T-helper 1 cell treated with Interleukin-12 subunit alpha and Interleukin-12 subunit beta and Interleukin-4 antibody, amounts not matched to agents 30 ng/mL and 1 ng/mL, for 36 hours (primary cell): ENCODE measurements at regions not wholly inside any gene's neighbourhood (a gene's known extent, or its start where the extent isn't known, plus 50 kb on each side); places are given as distances from the start of the nearest gene placed in this dataset.

ENCODE experiments used
- intact Hi-C: fragments of 100-400 bp; cut with micrococcal nuclease; formaldehyde crosslinking; loops from one replicate; pipeline ENCODE4 v1.15.1; 2024

DNA sequence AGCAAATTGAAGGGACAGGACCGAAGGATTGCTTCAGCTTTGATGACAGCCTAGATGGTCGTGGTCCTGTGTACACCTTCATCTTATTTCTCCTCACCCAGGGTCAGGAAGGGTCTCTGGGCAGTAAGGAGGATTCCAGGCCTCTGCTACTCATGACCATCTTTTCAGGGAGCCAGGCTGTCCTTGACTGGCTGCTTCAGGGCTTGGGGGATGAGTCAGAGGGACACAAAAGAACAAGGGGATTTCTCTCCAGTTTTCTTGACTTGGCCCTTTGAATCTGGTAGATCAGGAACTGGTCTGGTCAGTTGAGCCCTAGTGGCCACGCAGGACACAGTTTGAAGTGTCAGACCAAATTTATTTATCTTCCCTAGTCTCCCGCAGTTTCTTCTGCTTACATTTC, 402.1 kb upstream of the CHD6 start:
- intact Hi-C loops = no loop called here

DNA sequence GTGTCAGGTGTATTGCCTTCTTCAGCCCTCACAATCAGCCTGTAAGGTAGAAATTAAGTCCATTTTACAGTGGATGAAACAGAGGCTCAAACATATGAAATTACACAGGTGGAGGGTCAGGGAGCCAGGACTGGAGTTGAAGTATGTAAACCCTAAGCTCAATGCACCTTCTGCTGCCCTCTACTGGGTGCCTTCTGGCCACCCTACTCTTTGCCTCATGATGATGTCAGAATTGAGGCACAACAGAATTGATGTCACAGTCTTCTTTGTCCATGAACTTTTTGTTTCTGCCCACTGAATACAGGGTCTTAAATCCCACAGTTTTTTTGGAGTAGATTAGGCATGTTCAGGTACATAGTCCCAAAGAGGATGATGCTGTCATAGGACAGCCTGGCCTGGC, 400.8 kb upstream of the CHD6 start:
- intact Hi-C loops = no loop called here

DNA sequence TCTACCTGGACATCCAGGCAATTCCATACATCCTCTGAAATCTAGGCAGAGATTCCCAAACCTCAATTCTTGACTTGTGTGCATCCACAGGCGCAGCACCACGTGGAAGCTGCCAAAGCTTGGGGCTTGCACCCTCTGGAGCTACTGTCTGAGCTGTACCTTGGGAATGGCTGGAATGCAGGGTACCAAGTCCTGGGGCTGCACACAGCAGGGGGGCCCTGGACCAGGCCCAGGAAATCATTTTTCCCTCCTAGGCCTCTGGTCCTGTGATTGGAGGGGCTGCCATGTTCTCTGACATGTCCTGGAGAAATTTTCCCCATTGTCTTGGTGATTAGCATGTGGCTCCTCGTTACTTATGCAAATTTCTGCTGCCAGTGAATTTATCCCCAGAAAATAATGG, 391.9 kb upstream of the CHD6 start:
- intact Hi-C loops = no loop called here

DNA sequence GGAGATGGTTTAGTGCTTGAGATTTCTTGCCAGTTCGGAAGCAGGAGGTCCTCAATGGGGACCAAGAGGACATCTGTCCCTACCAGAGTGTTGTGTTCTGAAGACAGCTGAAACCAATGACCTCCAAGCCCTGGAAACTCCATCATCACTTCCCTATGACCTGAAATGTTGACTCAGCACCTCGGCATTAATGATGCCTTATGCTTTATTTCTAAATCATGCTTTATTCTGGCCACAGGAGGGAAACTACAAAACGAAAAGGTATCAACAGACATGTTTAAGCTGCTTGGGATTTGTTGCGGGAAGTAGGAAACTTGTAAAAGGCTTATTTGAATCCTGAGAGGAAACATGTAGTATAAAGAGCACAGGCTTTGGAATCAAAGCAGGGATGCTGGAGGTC, 389.1 kb upstream of the CHD6 start:
- intact Hi-C loops = no loop called here

DNA sequence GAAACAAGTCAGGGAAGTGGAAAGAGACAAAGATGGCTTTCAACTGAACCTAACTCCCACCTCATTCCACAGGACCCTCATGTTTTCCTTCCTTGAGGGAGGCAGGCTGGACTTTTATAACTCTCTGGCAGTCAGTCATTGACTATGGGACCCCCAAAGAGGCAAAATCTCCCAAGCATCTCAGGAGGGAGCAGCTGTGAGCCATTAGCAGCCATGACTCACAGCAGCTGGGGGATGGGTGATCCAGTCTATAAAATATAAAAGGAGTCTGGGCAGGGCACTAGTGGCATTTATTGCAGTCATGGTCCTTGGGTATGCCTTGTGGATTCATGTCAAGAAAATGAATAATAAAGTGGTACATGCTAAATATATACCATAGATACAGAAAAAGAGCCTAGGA, 387.0 kb upstream of the CHD6 start:
- intact Hi-C loops = no loop called here

DNA sequence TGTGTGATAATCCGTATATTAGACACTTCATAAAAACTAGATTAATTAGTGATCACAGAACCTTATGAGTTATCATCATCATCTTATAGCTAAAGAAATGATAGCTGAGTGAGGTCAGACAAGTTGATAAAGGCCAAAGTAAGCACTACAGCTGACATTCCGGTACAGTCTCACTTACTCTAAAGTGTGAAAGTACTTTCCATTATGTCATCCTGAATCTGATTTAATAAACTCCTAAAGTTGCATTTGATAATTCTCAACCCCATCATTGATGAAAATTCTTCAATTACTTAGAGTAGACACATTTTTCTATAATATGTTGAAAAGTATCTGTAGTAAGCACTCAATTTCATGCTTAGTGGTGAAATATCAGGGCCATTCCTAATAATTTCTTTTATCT, 385.2 kb upstream of the CHD6 start:
- intact Hi-C loops = no loop called here

DNA sequence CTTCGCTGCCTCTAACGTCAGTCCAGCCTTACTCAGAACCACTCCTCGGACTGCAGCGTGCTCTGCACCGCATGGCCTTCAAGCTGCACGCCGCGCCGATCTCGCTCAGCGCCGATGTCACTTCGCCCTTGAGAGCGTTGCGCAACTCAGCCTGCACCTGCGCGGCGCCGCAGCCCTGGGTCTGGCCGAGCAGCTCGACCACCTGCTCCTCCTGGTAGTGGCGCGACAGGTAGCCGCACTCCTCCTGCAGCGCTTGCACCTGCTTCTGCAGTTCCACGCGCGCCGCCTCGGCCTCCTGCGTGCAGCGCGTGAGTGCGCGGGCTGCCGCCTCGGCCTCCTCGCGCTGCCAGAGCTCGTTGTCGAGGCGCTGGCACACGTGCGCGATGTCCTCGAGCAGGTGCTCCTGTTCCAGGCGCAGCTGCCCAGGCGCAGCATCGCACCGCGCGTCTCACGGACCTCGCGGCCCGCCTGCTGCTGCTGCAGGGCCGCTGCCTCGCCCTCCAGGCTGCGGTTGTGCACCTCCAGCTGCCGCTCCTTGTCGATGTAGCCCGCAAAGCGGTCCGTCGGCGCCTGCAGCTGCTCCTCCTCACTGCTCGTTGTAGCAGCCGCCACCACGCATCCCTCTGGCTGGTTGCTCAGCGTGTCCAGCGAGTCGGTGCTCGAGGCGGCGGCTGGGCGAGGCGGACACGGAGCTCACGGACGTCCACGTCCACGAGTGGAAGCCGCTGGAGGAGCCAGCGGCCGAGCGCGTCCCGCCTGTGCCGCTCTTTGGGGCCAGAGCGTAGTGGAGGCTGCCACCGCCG, 380.6 kb upstream of the CHD6 start:
- intact Hi-C loops = no loop called here

DNA sequence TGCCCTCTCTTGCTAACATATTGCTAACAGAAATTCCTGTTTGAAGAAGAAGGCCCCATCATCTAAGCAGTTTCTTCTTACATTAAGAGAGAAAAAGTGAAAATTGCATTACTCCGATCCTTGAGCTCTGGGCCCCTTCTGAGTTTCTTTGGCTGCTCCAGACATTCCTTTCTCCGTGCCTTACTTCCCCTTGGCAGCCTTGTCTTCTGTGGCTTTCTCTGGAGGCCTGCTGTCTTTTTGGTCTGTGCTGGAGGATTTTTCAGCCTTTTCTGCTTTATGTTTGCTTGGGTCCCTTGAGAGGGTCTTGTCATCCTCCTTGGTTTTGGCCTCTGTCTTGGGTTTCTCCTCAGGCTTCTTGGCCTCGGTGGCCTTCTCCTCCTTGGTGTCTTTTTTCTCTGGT, 378.8 kb upstream of the CHD6 start:
- intact Hi-C loops = no loop called here

DNA sequence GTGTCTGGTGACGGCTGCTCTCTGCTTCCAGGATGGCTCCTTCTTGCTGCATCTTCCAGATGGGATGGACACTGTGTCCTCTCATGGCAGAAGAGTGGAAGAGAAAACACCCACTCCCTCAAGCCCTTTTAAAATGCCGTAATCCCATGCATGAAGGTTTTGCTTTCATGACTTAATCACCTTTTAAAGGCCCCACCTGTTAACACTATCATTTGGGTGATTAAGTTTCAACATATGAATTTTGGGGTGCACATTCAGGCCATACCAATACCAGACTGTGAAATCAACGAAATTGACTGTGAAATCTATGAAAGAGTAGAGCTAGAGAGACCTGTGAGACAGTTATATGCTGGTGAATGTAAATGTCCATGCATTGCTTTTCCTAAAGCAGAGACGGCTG, 374.3 kb upstream of the CHD6 start:
- intact Hi-C loops = no loop called here

DNA sequence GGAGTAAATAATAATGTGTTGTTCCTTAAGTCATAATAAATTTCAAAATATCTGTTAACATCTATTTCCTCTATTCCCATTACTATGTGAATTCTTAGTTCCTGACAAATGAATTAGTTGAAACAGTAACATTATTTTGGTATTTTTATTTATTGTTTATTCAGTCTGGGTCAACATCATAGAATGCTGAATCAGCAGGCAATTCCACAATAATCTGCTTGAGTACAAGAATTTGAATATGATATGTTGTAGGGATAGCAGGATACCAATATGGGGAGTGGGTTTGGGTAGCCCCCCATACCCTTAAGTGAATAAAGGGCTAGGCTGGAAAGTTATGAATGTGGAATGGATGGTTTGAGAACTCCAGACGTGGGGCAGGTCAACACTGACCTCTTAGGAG, 373.2 kb upstream of the CHD6 start:
- intact Hi-C loops = no loop called here

DNA sequence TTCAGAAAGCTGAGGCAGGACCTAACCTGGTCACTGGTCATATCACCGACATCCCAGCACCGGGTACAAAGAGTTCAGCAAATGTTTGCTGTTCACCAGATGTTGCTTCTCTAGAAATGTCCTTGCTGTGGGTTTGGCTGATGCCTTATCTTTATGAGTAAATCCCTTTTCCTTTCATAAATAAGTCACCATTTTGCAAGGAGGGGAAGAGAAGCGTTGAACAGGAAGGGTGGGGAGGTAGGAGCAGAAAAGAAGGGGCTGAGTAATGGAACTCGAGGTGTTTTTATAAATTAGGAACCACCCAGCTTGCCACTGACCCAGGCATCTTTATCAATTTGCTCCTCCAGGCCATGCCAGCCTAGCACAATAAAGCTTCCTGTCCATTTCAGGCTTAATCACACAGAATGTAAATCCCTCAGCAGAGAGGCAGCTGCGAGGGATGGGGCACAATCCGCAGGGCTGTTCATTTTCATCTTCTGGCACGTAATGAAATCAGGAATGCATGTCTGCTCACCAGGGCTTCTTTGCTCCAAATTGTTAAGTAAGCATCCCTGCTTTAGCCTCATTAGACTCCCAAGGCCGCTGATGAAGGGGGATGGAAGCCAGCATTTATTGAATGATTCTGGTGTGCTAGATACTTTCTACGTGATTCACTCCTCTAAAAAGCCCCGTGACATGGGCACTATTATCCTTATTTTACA, 371.9 kb upstream of the CHD6 start:
- intact Hi-C loops = no loop called here

DNA sequence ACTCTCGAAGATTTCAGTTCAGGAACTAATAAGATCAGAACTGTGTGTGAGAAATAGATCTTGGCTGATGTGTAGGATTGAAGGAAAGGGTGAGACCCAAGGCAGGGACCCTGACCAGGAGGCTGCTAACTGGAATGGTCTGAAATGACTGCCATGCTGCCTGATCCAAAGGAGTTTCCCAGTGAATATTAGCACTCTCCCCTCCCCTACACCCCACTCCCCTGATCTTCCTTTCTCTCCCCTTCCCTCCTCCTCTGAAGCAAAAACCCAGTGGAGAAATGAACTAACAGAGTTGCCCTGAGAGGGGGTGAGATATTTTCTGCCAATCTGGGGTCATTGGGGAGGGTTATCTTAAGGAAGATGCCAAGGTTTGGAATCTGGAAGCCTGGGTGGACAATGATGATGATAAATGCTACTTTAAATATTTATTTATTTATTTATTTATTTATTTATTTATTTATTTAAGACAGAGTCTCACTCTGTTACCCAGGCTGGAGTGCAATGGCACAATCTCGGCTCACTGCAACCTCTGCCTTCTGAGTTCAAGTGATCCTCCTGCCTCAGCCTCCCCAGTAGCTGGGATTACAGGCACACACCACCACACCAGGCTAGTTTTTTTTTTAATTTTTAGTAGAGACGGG, 371.0 kb upstream of the CHD6 start:
- intact Hi-C loops = no loop called here

DNA sequence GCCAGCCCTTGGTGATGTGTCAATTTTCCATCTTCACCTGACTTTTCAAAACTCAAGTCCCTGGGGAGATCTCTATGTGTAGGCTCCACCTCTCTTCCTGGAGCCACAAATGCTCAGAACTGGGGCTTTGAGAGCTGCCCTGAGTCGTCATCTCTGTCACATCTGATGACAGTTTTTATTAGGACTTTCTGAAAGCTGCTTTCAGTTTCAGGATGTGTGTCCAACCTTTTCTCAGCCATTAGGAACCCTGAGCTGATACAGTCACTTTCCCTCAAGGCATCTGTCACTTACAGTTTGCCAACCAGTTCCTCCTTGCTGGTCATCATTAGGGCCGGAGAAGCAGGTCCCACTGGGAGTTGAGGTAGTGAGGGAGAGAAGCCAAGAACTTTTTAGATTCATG, 365.9 kb upstream of the CHD6 start:
- intact Hi-C loops = no loop called here

DNA sequence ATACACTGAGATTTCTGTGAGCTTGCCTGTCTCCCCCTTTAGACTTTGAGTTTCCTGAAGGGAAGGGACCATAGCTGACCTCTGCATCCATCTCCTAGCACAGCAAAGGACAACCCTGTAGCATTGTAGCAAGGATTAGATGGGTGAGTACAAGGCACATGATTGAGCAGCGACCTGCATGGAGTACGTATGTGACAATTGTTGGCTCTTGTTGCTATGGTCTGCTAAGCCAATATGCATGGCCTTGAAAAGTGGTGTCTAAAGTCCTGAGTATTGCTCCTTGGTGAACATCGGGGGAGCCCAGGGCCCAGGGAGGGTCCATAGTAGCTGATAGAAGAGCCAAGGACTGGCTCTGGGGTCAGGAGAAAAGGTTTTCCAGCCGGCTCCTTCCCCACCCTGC, 365.0 kb upstream of the CHD6 start:
- intact Hi-C loops = no loop called here

DNA sequence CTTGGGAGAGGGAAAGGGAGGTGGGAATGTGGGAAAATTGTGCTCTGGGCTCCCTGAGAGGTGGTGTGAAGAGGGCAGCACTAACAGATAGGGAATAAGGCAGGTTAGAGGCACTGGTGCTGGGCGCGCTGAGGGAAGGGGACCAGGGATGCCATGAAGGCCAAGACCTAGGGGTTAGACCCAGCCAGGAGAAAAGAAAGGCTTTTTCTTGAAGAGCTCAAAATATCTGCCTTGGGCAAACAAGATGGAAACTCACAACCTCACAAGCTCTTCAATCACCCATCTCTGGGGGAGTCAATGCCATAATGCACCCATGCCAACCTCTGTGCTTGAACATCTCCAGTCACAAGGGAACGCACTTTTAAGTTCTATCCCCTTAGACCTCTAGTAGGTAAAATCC, 363.6 kb upstream of the CHD6 start:
- intact Hi-C loops = no loop called here

DNA sequence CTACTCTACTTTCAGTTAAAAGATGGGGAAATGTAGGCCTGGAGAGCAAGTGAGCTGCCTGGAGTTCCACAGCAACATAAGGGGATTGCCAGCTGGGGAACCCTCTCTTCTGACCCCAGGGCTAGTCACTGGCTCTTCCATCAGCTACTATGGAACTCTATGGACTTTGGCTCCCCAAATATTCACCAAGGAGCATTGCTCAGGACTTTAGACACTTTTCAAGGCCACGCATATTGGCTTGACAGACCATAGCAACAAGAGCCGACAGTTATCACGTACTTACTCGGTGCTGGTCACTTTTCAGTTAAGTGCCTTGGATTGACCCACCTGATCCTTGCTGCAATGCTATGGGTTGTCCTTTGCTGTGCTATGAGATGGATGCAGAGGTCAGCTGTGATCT, 360.7 kb upstream of the CHD6 start:
- intact Hi-C loops = no loop called here

DNA sequence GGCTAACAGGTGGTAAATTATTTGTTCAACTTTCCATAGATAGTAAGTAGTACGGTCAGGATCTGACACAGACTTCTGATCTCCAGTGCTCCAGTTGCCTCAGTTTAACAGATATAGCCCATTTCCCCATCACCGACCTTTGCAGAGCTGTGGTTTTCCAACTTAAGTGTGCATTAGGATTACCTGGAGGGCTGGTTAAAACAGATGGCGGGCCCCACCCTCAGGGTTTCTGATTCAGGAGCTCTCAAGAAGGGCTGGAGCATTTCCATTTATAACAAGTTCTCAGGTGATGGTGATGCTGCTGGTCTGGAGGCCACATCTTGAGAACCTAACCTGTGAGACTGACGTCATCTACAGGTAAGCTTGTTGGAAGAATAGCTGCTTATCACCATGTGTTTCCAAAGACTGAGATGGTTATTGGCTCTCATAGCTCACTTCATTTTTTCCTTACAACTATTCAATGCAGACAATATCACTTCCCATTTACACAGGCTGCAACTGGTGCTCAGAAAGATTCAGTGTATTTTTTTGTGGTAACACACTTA, 360.1 kb upstream of the CHD6 start:
- intact Hi-C loops = no loop called here

DNA sequence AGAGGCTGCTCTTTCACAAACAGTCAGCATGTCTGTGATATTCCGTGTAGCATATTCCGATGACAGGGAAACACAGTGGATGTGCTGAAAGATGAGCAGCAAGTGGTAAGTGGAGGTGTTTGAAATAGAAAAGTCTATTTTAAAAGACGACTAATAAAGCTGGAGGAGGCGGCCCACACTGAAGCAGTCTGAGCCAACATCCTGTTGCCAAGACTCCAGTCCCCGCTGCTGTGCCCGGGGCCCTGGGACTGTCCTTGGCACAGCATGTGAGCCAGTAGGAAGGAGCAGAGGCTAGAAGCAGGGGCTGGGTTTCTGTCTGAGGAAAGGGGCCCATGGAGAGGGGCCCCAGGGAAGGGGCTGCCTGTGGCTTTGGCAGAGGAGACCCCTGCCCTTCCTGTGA, 351.5 kb upstream of the CHD6 start:
- intact Hi-C loops = no loop called here

DNA sequence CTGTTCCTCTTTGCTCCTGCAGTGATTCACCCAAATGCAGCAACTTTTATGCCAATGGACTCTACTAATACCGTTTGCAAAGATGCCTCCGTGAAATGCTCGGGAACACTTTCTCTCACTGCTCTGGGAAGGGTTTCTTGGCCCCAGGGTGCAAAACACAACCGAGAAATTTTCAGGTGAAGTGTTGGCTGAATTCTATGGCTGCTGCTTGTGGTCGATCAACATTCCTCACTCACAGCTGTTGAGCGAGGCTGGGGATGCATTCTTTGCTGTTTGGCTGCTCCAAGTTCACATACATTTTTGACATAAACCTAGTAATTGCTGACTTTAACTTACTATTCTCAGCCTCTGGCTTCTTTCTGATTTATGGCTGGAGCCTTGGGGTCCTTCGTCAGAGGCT, 342.0 kb upstream of the CHD6 start:
- intact Hi-C loops = no loop called here

DNA sequence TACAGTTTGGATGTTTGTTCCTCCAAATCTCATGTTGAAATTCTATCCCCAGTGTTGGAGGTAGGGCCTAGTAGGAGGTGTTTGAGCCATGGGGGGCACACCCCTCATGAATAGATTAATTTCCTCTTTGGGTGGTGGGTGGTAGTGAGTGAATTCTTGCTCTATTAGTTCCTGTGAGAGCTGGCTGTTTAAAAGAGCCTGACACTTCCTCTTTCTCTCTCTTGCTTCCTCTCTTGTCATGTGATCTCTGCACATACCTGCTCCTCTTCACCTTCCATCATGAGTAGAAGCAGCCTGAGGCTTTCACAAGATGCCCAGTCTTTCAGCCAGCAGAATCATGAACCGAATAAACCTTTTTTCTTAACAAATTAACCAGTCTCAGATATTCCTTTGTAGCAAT, 340.2 kb upstream of the CHD6 start:
- intact Hi-C loops = no loop called here

DNA sequence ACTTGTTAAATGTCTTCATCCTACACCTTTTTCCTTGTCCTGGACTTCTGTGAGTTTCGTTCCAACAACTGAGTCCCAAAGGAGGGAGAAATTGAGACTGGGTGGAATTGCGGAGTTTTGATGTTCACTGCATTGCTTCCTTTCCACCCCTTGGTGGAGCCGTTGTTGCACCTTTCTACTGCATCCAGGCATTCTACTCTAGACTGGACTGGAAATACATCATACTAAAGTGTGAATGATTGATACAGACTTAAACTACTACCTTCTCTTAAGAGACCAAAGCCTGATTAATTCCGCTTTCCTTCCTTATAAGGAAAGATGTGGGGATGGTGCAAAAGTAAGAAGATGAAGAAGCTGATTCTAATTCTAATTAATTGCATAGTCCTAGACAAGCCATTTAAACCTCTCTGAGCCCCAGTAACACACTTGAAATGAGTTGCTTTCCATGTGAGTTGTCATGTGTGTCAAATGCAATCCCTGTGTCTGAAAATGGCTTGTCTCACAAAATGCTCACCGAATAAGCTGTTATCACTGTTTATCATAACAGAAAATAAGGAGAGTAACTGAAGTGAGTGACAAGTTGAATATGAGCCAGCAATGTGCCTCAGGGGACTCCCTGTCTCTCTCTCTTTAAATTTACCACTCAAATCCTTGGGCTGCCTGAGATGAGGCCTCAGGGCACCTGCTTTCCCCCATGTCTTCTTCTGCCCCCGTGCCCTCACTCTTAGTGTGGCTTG, 338.3 kb upstream of the CHD6 start:
- intact Hi-C loops = loop anchor here (2.0 kb wide), 2 partner anchors 1230 to 1452 kb away; no protein-coding TSS in a partner anchor

DNA sequence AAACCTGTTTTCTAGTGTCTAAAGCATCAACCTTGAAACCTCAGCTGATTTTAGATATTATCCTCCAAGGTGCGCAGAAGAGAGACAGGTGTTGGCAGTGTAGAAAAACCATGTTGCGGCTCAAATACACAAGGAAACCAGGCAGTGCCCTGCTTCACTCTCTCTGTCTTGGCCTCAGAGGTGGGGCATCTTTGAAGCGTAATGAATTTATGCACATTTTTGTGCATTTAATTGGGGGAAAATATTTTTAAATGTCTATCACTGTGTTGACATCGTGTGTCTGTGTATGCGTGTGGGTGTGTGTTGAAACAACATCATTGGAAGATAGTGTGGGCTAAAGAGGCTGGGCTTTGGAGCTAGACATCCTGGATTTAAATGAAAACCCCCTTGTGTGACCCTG, 334.0 kb upstream of the CHD6 start:
- intact Hi-C loops = no loop called here
